Activated naive CD8-positive, alpha-beta T cell treated with anti-CD3 and anti-CD28 coated beads, Interleukin-2, amount 10 ng/mL, durations not matched to agents 7 days and 5 days (primary cell): ENCODE measurements at regions not wholly inside any gene's neighbourhood (a gene's known extent, or its start where the extent isn't known, plus 50 kb on each side); places are given as distances from the start of the nearest gene placed in this dataset.

Experiments used
- ATAC-seq: fragments of 150-1000 bp; cut with Tn5 transposase; one replicate; pipeline ENCODE4 v1.10.0; 2021; ENCODE audit warnings: low read depth, moderate library complexity
- POLR2A ChIA-PET: fragments of 350-600 bp; sonication (Branson Sonifier 250); formaldehyde crosslinking; loops from one replicate; lab custom pipeline; 2021; ENCODE audit warnings: antibody characterized with exemption; lab: Charles Lee
- DNase-seq: peaks from one replicate; pipeline ENCODE4 v3.0.0; 2021
- H3K27ac Mint-ChIP-seq: one replicate; pipeline ENCODE4 v1.8.0; 2022; ENCODE audit warnings: mild to moderate bottlenecking, mixed read lengths
- H3K27me3 Mint-ChIP-seq: one replicate; pipeline ENCODE4 v1.8.0; 2022; ENCODE audit warnings: mild to moderate bottlenecking, moderate library complexity, mixed read lengths
- H3K36me3 Mint-ChIP-seq: one replicate; pipeline ENCODE4 v1.8.0; 2021; ENCODE audit warnings: mild to moderate bottlenecking, mixed read lengths
- H3K4me1 Mint-ChIP-seq: one replicate; pipeline ENCODE4 v1.8.0; 2021; ENCODE audit warnings: mixed read lengths
- H3K4me3 Mint-ChIP-seq: one replicate; pipeline ENCODE4 v1.8.0; 2022; ENCODE audit warnings: mild to moderate bottlenecking, moderate library complexity, mixed read lengths
- H3K9me3 Mint-ChIP-seq: one replicate; pipeline ENCODE4 v1.8.0; 2021; ENCODE audit warnings: mixed read lengths

GRCh38 chr13:22594041-22594440 is 586.7 kb upstream of the SGCG start:
- POLR2A ChIA-PET, result no interaction called here
- H3K27ac Mint-ChIP-seq, result no peak overlapping the region
- H3K27me3 Mint-ChIP-seq, result no peaks in the 10 kb centered on the region

DNA sequence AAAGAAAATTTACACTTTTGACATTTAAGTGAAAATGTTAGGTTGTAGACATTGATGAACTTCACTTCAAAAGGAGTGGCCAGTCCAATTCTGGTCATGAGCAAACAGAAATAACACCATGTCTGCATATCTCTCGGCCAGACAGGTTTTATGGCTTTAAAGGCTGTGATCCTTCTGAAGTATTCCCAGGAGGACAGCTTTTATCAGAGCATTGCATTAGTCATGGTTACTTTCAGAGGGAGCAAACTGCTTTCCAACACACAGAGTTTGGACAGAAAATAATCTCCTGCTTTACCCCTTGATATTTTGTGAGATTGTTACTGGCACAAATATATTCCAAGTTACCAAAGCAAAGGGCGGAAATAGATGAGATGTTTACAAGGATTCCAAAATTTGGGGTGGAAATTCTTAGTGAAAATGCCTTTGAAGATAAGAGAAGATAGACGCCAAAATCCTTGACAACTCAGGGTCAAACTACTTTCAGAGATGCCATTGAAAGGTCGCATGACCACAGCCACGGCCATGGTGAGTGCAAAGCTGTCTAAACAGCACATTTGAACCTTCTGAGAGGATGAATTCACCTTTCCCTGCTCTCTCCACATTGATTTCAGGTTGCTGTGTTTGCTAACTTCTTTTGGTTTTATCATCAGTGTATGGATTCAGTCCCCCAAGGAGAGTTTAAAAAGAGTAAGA is 584.5 kb upstream of the SGCG start:
- no peak overlapping the region for H3K27ac Mint-ChIP-seq
- H3K27me3 Mint-ChIP-seq, result no peaks in the 10 kb centered on the region
- H3K4me1 Mint-ChIP-seq, result no peaks in the 10 kb centered on the region
- POLR2A ChIA-PET, result no interaction called here
- no peaks in the 10 kb centered on the region for H3K36me3 Mint-ChIP-seq
- no peak overlapping the region for H3K4me3 Mint-ChIP-seq
- ATAC-seq (no peak), DNase-seq (no peak)
- peaks cover 1% of the 10 kb centered on the region for H3K9me3 Mint-ChIP-seq

More at GRCh38 chr13:22594041-22594440, 586.7 kb upstream of the SGCG start:
- no peak for ATAC-seq
- no peak for DNase-seq
- H3K4me1 Mint-ChIP-seq, result no peaks in the 10 kb centered on the region
- no peak overlapping the region for H3K4me3 Mint-ChIP-seq
- H3K36me3 Mint-ChIP-seq, result no peaks in the 10 kb centered on the region
- peaks cover 2% of the 10 kb centered on the region for H3K9me3 Mint-ChIP-seq

DNA sequence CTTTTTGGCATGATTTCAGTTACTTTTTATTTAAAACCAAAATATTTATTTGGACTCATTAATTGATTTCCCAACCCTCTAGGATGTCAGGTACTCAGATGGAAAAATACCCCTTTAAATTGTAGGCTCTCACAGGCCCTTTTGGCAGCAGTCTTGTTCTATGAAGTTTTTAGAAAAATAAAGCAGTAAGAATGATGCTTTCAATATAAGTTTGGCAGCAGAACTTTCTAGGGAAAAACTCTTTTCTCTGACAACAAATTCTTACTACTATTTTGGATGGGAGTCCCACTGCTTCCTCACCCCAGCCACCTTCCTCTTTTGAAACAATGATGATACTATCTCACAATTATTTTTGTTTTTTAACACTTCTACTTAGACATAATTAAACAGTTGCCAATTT is 581.6 kb upstream of the SGCG start:
- POLR2A ChIA-PET, result no interaction called here
- no peaks in the 10 kb centered on the region for H3K4me1 Mint-ChIP-seq
- H3K9me3 Mint-ChIP-seq, result peaks cover 1% of the 10 kb centered on the region
- no peak overlapping the region for H3K4me3 Mint-ChIP-seq
- H3K27me3 Mint-ChIP-seq, result no peaks in the 10 kb centered on the region
- ATAC-seq (no peak), DNase-seq (no peak)
- no peaks in the 10 kb centered on the region for H3K36me3 Mint-ChIP-seq
- H3K27ac Mint-ChIP-seq, result no peak overlapping the region

DNA sequence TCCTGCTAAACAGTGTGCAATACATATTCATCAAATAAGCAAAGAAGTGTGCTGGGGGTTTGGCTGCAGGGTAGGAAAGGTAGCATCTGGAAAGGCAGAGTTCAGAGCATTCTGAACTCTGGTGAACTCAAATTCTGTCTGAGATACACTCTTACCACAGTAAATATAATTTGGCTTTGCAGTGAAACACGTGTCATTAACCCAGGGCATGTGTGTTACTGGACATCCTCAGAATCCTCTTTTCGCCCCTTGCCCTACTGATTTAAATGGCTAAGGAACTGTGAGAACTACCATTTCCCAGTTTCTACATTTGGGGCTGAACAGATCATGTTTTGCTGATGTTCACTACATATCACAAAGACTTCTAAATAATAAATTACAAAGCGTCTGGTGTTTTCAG is 562.8 kb upstream of the SGCG start:
- no peaks in the 10 kb centered on the region for H3K36me3 Mint-ChIP-seq
- DNase-seq (no peak), ATAC-seq (no peak)
- no peaks in the 10 kb centered on the region for H3K4me1 Mint-ChIP-seq
- H3K9me3 Mint-ChIP-seq, result peaks cover 3% of the 10 kb centered on the region
- H3K27ac Mint-ChIP-seq, result no peak overlapping the region
- no peak overlapping the region for H3K4me3 Mint-ChIP-seq
- POLR2A ChIA-PET, result no interaction called here
- H3K27me3 Mint-ChIP-seq, result no peaks in the 10 kb centered on the region

DNA sequence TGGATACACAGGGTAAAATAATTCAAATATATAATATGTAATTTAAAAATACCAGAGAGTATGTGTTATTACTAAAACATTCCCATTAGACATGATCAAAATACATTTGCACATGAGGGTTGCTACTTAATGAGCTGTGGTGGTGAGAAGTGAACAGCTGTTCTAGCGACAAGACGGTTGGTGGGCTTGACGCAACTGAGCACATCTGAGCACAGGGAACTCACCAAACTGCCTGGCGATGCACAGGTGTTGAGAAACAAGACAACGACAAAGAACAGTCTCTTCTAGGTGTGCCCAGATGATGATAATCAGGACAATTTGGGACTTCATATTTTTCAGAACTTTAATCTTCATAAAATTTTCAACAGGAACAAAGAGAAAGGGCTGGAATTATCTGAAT is 555.1 kb upstream of the SGCG start:
- H3K27me3 Mint-ChIP-seq, result no peaks in the 10 kb centered on the region
- no peak overlapping the region for H3K4me3 Mint-ChIP-seq
- POLR2A ChIA-PET, result no interaction called here
- ATAC-seq, result no peak
- no peaks in the 10 kb centered on the region for H3K4me1 Mint-ChIP-seq
- H3K36me3 Mint-ChIP-seq, result no peaks in the 10 kb centered on the region
- no peak overlapping the region for H3K27ac Mint-ChIP-seq
- no peak for DNase-seq
- peaks cover 4% of the 10 kb centered on the region for H3K9me3 Mint-ChIP-seq

DNA sequence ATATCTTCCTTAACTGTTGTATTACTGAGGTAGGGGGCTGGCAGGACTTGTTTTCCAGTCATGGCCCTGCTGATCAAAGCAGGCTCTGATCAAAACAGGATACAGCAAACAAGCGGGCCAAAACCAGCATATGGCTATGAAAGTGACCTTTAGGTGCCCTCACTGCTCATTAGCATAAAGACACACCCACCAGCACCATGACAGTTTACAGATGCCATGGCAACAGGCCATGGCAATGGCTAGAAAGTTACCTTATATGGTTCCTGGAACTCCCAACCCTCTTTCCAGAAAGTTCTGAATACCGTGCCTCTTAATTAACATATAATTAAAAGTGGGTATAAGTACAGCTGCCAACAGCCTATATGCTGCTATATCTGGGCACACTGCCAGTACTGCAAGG is 551.4 kb upstream of the SGCG start:
- Mint-ChIP-seq H3K4me3 (no peak overlapping the region), H3K36me3 (no peaks in the 10 kb centered on the region), H3K4me1 (no peaks in the 10 kb centered on the region), H3K27me3 (no peaks in the 10 kb centered on the region), H3K9me3 (peaks cover 17% of the 10 kb centered on the region), H3K27ac (no peak overlapping the region)
- POLR2A ChIA-PET, result no interaction called here
- no peak for DNase-seq
- ATAC-seq, result no peak

DNA sequence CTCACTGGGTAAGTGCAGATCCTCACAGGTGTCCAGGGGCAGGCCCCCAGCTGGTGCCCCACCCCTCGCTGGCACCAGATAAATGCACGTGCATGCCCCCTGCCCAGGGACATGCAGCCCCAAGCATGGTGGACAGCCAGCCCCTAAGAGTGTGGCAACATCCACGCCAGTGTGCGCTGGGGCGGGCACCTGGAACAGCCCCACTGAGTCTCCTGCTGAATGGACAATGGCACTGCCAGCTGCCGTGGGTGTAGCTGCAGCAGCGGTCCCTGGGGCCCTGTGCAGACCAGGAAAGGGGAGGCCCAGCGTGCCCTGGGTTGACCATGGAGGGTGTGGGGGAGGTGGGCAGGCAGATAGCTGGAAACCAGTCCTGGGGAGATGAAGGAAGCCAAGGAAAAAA is 538.7 kb upstream of the SGCG start:
- Mint-ChIP-seq H3K27ac (no peak overlapping the region), H3K9me3 (peaks cover 5% of the 10 kb centered on the region), H3K4me3 (no peak overlapping the region), H3K4me1 (no peaks in the 10 kb centered on the region), H3K36me3 (no peaks in the 10 kb centered on the region), H3K27me3 (no peaks in the 10 kb centered on the region)
- POLR2A ChIA-PET, result no interaction called here
- DNase-seq, result no peak
- no peak for ATAC-seq

- DNase-seq (no peak), ATAC-seq (no peak)
- Mint-ChIP-seq H3K36me3 (no peaks in the 10 kb centered on the region), H3K9me3 (peaks cover 3% of the 10 kb centered on the region), H3K4me3 (no peak overlapping the region), H3K4me1 (no peaks in the 10 kb centered on the region), H3K27ac (no peak overlapping the region), H3K27me3 (no peaks in the 10 kb centered on the region)
- POLR2A ChIA-PET, result no interaction called here
These were observed 535.8 kb upstream of the SGCG start for GRCh38 chr13:22644941-22645340.

GRCh38 chr13:22647156-22647850 is 533.5 kb upstream of the SGCG start:
- POLR2A ChIA-PET, result no interaction called here
- DNase-seq, result no peak
- peaks cover 2% of the 10 kb centered on the region for H3K9me3 Mint-ChIP-seq
- no peaks in the 10 kb centered on the region for H3K27me3 Mint-ChIP-seq
- no peak overlapping the region for H3K4me3 Mint-ChIP-seq
- H3K27ac Mint-ChIP-seq, result no peak overlapping the region
- ATAC-seq, result no peak
- no peaks in the 10 kb centered on the region for H3K4me1 Mint-ChIP-seq
- H3K36me3 Mint-ChIP-seq, result no peaks in the 10 kb centered on the region

- no peak for DNase-seq
- H3K27ac Mint-ChIP-seq, result no peak overlapping the region
- no peaks in the 10 kb centered on the region for H3K36me3 Mint-ChIP-seq
- no peak overlapping the region for H3K4me3 Mint-ChIP-seq
- H3K27me3 Mint-ChIP-seq, result no peaks in the 10 kb centered on the region
- peaks cover 2% of the 10 kb centered on the region for H3K9me3 Mint-ChIP-seq
- POLR2A ChIA-PET, result no interaction called here
- ATAC-seq, result no peak
- H3K4me1 Mint-ChIP-seq, result no peaks in the 10 kb centered on the region
These were observed 532.4 kb upstream of the SGCG start for GRCh38 chr13:22648320-22648801.

GRCh38 chr13:22652796-22653195 is 528.0 kb upstream of the SGCG start:
- DNase-seq, result no peak
- no peaks in the 10 kb centered on the region for H3K4me1 Mint-ChIP-seq
- no peaks in the 10 kb centered on the region for H3K9me3 Mint-ChIP-seq
- no peak for ATAC-seq
- no peaks in the 10 kb centered on the region for H3K27me3 Mint-ChIP-seq
- H3K27ac Mint-ChIP-seq, result no peak overlapping the region
- POLR2A ChIA-PET, result no interaction called here
- H3K4me3 Mint-ChIP-seq, result no peak overlapping the region
- H3K36me3 Mint-ChIP-seq, result no peaks in the 10 kb centered on the region

GRCh38 chr13:22653866-22654265 is 526.9 kb upstream of the SGCG start:
- no peak for ATAC-seq
- H3K27me3 Mint-ChIP-seq, result no peaks in the 10 kb centered on the region
- H3K36me3 Mint-ChIP-seq, result no peaks in the 10 kb centered on the region
- POLR2A ChIA-PET, result no interaction called here
- no peaks in the 10 kb centered on the region for H3K9me3 Mint-ChIP-seq
- H3K4me1 Mint-ChIP-seq, result no peaks in the 10 kb centered on the region
- no peak for DNase-seq
- no peak overlapping the region for H3K27ac Mint-ChIP-seq
- no peak overlapping the region for H3K4me3 Mint-ChIP-seq

DNA sequence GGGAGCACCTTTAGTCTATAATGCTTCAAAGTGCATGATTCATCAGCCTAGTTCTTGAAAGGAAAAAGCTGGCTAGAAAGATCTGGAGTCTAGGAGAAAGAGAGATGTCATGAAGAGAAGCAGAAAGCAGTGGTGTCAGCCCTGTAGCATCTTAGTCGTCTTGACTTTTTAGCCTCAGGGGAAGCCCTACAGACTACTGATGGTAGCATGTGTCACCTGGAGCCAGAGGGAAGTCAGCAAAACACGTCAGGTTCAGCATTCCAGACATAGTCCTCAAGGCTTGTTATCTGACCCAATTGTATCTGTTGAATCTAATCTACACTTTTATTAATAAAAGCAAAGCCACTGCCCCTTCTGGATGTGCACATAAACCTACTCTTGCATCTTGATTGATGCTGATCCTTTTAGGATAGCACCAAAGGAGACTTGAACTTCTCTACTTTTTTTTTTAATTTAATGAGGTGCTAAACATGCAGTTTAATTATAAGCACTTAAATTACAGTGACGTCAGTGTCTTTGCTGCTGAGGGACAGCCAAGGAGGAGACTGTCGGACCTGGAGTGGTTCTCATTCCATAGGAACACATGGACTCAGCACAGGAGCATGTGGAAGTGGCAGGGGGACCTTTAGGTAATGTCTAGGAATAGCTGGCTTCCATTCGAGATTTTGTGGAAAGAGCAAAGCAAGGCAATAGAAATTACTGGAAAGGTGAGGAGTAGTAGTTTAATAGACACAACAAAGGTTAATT is 525.5 kb upstream of the SGCG start:
- no peak overlapping the region for H3K27ac Mint-ChIP-seq
- H3K4me1 Mint-ChIP-seq, result no peaks in the 10 kb centered on the region
- H3K27me3 Mint-ChIP-seq, result no peaks in the 10 kb centered on the region
- no peak overlapping the region for H3K4me3 Mint-ChIP-seq
- no peaks in the 10 kb centered on the region for H3K36me3 Mint-ChIP-seq
- no peak for DNase-seq
- ATAC-seq, result no peak
- POLR2A ChIA-PET, result no interaction called here
- H3K9me3 Mint-ChIP-seq, result no peaks in the 10 kb centered on the region

DNA sequence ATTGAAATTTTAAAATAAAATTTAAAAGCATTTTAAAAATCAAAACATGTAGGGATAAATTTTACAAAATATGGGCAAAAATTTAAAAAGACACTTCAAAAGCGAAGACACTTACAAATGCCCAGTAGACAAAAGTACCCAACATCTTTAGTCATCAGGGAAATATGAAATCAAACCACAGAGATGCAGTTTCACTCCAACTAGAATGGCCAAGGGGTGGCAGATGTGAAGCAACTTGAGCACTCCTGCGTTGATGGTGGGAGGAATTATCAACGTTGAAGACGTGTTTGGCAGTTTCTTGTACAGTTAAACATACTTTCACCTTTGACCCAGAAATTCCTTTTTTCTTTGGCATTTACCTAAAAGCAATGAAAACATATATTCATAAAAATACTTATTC is 518.0 kb upstream of the SGCG start:
- Mint-ChIP-seq H3K36me3 (no peaks in the 10 kb centered on the region), H3K27me3 (no peaks in the 10 kb centered on the region), H3K4me3 (no peak overlapping the region), H3K4me1 (no peaks in the 10 kb centered on the region), H3K27ac (no peak overlapping the region), H3K9me3 (no peaks in the 10 kb centered on the region)
- ATAC-seq (no peak), DNase-seq (no peak)
- POLR2A ChIA-PET, result no interaction called here
